ENCODE measurements at regions not wholly inside any gene's neighbourhood (a gene's known extent, or its start where the extent isn't known, plus 50 kb on each side); places are given as distances from the start of the nearest gene placed in this dataset.

DNA sequence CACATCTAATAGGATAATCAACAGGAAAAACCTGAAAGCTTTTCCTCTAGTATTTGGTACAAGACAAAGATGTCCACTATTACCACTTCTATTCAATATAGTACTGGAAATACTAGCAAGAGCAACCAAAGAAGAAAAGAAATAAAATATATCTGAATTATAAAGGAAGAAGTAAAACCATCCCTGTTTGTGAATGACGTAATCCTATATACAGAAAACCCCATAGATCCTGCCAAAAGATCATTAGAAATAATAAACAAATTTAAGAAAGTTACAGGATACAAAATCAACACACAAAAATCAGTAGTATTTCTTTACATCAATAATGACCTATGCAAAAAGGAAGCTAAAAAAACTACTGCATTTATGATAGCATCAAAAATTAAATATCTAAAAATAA is 1191.3 kb upstream of the C9orf72 start:
- no peak for ATAC-seq
- Mint-ChIP-seq H3K4me3 (no peak overlapping the region), H3K27me3 (no peaks in the 10 kb centered on the region), H3K27ac (no peak overlapping the region), H3K9me3 (peaks cover 0 to 5% of the 10 kb centered on the region in 2 donors), H3K4me1 (no peaks in the 10 kb centered on the region)
- DNase-seq, result no peak

DNA sequence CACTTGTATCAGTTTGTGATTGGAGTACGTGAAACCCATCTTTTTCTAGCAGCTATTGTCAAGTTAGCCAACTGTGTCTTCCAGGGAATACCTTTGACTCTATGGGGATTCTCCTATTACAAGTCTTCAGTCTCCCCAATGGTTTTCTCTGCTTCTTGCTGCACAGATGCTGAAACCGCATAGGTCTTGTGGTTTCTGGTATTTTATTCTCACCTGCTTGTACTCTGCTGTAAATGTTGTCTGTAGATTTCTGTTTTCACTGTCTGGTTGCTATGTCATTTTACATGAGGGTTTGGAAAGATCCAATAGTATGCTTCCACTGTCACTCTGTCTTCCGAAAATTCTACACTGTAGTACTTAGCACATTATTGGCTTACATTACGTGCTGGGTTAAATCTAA is 1196.9 kb upstream of the C9orf72 start:
- Mint-ChIP-seq H3K27me3 (no peaks in the 10 kb centered on the region), H3K4me3 (no peak overlapping the region), H3K27ac (no peak overlapping the region), H3K4me1 (no peaks in the 10 kb centered on the region), H3K9me3 (no peaks in the 10 kb centered on the region)
- DNase-seq (no peak), ATAC-seq (no peak)

DNA sequence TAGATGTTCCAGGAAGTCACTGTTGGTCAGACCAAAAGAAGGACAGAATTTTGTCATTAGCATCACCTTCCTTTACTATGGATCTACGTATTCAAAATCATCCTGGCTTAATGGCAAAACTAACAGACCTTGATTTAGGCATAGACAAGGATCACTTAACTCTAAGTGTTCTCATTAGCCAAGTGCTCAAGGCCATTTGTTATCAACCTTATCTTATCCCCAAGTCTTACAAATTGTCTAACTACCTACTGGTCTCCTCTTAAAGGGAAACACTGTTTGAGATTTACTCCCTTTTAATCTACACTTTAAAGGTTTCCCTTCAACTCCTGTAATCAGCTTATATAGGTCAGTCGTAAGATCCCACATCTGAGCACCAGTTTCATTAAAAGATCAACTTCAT is 1197.5 kb upstream of the C9orf72 start:
- no peak for DNase-seq
- no peak overlapping the region for H3K27ac Mint-ChIP-seq

DNA sequence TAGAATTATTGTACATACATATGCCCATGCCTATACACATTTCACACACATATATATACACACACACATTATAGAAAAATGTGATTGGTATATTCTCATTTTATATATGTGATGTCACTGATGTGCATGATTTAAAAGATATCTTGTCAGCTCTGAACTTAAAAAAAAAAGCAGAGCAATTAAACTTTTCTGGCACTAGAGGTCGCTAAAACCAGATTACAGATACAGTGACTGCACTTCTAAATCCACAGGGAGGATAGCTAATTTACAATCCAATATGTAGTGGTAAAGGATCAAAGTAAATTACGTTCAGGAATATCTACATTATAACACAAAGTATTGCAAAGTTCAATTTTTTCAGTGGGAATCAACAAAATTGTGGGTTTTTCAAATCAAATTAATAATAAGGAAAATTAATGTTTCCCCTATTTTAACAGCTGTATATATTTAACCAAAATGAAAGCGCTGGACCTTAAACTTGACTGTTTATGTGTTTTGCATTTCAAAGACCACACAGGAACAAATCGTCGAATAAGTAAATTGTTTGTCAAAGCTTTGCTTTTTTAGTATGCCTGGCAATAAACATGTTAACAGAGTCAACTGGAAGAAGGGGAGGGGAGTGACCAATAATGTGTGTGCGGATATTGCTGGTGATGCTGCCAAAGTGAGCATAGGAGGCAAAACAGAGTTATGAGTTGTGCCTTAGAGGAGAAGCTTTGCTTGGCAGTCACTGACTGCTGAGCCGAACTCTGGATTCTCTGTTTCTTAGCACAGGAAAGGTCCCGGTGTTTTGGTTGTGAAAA is 1201.4 kb upstream of the C9orf72 start:
- Mint-ChIP-seq H3K4me1 (no peaks in the 10 kb centered on the region), H3K4me3 (no peak overlapping the region), H3K27ac (no peak overlapping the region), H3K9me3 (no peaks in the 10 kb centered on the region), H3K27me3 (no peaks in the 10 kb centered on the region)
- ATAC-seq (no peak), DNase-seq (no peak)

More for the DNA sequence above, 1197.5 kb upstream of the C9orf72 start:
- Mint-ChIP-seq H3K4me3 (no peak overlapping the region), H3K27me3 (no peaks in the 10 kb centered on the region), H3K9me3 (no peaks in the 10 kb centered on the region), H3K4me1 (no peaks in the 10 kb centered on the region)
- no peak for ATAC-seq

DNA sequence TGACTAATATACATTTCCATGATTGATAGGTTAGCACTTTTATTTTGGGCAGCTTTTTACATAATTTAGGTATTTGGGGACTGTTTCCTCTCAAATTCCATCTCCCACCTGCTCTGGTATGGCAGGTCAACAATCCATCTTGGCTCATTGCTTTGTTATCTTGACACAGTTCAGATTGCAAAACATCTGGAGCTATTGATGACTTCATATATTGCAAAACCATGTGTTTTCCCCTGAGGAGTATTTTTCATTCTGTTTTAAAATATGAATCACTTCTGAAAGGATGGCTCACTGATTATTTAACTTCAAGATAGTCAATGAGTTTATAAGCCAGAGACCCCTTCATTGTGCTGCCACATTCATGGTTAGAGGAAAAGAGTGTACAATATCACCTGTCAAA is 1206.0 kb upstream of the C9orf72 start:
- DNase-seq (no peak), ATAC-seq (no peak)
- H3K9me3 Mint-ChIP-seq, result no peaks in the 10 kb centered on the region
- no peaks in the 10 kb centered on the region for H3K4me1 Mint-ChIP-seq
- H3K27ac Mint-ChIP-seq, result no peak overlapping the region
- no peak overlapping the region for H3K4me3 Mint-ChIP-seq
- no peaks in the 10 kb centered on the region for H3K27me3 Mint-ChIP-seq

DNA sequence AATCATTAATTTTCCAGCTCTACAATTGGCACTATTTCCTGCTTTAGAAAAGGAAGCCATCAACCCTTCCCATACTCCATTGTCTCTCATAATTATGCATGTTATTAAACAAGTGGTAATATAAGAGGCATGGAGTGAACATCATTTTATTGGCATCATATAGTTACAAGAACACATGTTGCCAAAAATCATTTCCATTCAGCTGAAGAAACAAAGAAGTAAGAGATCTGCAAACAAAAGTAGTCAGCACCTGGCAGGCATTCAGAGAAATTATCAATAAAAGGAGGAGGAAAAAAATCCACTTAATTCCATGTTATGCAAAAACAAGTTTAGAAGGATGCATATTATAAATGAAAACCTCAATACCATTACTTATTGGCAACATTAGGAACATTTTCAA is 1208.2 kb upstream of the C9orf72 start:
- H3K4me1 Mint-ChIP-seq, result no peaks in the 10 kb centered on the region
- no peak for ATAC-seq
- H3K27me3 Mint-ChIP-seq, result no peaks in the 10 kb centered on the region
- H3K9me3 Mint-ChIP-seq, result no peaks in the 10 kb centered on the region
- no peak overlapping the region for H3K4me3 Mint-ChIP-seq
- DNase-seq, result no peak
- H3K27ac Mint-ChIP-seq, result no peak overlapping the region

DNA sequence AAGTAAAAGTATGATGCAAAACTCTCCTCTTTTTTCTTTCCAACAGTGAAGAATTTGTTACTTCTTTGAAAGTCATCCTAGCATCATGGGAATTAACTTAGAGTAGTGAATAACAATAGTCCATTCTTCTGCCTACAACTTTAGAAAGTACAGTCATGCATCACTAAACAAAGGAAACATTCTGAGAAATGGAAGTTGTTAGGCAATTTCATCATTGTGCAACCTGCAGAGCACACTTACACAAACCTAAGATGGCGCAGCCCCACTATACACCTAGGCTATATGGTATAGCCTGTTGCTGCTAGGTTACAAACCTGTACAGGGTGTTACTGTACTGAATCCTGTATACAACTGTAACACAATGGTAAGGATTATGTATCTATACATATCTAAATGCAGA is 1209.3 kb upstream of the C9orf72 start:
- DNase-seq (no peak), ATAC-seq (no peak)
- no peaks in the 10 kb centered on the region for H3K9me3 Mint-ChIP-seq
- H3K27ac Mint-ChIP-seq, result no peak overlapping the region
- no peak overlapping the region for H3K4me3 Mint-ChIP-seq
- H3K4me1 Mint-ChIP-seq, result no peaks in the 10 kb centered on the region
- no peaks in the 10 kb centered on the region for H3K27me3 Mint-ChIP-seq

DNA sequence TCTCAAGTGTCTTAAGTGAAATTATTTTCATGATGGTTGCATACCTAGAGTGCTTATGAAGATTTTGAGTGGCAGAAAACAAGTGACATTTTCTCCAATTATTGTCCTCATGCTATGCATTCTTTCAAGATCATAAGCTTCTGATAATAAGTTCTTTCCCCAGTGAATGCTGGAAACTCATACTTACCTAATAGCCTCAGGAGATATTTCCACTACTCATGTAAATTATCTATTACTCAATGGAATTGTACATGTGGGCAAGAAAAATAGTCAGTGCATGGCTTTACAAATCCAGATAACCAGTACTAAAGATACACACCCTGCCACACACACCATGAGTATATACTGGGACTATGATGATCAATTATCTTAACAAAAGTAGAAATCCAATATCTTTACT is 1219.4 kb upstream of the C9orf72 start:
- no peaks in the 10 kb centered on the region for H3K4me1 Mint-ChIP-seq
- ATAC-seq, result no peak
- H3K9me3 Mint-ChIP-seq, result peaks cover 0 to 6% of the 10 kb centered on the region in 2 donors
- no peak overlapping the region for H3K27ac Mint-ChIP-seq
- no peak overlapping the region for H3K4me3 Mint-ChIP-seq
- DNase-seq, result no peak
- no peaks in the 10 kb centered on the region for H3K27me3 Mint-ChIP-seq

DNA sequence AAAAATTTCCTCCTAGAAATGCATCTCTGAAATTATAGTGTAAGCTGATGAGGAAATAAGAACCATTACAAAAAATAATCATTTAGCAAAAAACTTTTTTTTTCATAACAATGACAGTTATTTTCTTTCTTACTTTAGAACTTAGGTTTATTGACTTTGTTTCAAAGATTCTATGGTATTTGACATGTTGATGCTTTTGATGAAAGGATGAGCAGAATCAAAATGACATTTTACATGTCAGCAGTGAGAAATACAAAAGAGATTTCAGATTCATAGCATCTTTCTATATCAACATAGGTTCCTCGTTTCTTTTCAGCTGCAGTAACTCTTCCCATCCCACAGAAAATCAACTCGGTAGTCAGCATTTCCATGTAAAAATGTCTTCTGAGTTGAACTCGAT is 1226.6 kb upstream of the C9orf72 start:
- H3K27ac Mint-ChIP-seq, result no peak overlapping the region
- DNase-seq (no peak), ATAC-seq (no peak)
- H3K4me3 Mint-ChIP-seq, result no peak overlapping the region
- H3K9me3 Mint-ChIP-seq, result no peaks in the 10 kb centered on the region
- H3K4me1 Mint-ChIP-seq, result no peaks in the 10 kb centered on the region
- no peaks in the 10 kb centered on the region for H3K27me3 Mint-ChIP-seq

DNA sequence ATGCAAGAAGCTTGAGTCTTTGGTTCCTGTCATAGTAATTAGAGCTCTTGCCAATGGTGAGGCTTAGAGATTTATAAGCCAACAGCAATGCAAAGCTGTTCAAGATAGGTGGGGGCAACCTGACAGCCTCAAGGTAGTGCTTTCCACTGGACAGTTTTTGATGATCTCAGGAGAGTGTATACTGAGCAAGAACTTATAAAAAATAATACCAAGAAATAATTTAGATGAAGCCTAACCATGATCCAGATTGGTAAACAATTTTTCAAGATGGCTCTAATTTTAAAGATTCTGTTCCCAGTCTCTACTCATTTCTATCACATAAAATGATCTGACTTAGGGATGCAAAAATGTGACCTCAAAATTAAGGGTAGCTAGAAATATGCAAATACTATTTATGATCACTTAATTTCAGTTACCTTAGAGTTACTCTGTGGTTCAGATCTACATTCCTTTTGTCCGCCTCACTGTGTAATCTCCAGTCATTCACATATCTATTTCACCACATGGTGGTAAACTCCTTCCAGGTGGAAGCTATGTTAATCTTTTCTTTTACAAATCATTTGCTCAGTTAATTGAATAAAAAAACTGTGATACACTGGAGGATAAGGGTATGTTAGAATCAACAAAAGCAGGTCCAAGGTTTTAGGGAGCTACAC is 1228.0 kb upstream of the C9orf72 start:
- ATAC-seq, result no peak
- Mint-ChIP-seq H3K27me3 (no peaks in the 10 kb centered on the region), H3K4me1 (no peaks in the 10 kb centered on the region), H3K27ac (no peak overlapping the region), H3K9me3 (no peaks in the 10 kb centered on the region), H3K4me3 (no peak overlapping the region)
- no peak for DNase-seq

DNA sequence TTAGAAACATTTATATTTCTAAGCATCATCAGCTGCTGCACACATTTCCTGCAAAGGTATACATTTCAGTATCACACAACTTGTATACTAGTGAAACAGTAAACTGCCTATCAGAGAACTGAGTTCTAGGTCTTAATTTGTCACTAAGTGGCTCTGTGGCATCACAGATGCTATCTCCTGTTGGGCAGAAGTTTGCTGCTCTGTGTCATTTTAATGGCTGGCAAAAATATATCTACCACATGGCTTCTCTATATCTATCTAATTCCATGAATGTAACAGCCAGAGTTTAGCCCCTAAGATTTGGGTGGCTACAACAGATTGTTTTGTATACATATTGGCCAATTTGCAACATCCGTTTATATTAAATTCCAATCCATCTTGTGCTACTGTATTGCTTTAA is 1231.9 kb upstream of the C9orf72 start:
- ATAC-seq (no peak), DNase-seq (no peak)
- Mint-ChIP-seq H3K4me3 (no peak overlapping the region), H3K27ac (no peak overlapping the region), H3K9me3 (no peaks in the 10 kb centered on the region), H3K27me3 (no peaks in the 10 kb centered on the region), H3K4me1 (no peaks in the 10 kb centered on the region)

DNA sequence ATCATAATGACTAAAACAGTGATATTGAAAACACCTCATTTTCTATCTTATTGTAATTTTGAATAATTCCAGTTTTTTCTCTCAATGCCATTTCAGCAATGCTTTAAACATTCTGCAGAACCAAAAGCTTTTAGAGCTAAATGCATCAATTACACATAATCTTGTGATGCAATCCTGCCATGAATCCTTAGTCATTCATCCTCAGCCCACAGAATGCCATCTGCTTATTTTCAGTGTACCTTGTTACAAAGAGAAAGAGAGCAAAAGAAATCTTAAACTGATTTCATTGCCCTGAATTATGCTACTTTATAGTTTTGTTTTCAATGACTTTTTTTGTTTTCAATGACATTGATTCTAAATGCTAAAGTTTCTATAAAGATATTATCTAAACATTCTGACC is 1234.8 kb upstream of the C9orf72 start:
- ATAC-seq (no peak), DNase-seq (no peak)
- H3K27ac Mint-ChIP-seq, result no peak overlapping the region

DNA sequence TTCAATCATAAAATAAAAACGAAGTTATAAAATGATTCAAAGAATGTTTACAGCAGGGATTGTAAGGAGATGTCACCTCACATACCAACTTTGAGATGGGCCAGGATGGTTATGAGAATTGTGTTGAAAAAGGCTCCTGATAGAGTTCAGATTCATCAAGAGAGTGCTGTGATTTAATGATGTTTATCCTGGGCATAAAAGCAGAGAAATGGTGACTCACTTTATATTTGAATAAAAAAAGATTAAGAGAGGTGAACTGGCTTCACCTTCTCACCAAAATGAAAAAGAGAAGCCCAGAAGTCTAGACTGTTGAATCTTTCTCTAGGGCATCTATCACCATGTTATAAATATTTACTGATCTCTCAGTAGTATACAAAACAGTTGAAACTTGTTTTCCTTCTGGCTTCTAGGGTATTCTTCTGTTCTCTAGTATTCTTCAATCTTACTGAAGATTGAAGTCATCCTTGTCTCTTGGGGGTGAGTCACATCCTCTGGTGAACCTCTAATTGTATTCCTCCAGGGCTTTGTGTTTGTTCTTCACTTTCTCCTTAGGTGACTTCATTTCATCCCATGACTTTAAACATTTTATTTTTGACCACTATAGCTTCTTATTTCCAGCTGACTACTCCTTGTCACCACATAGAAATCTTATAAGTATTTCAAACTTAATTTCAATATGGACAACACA is 1237.3 kb upstream of the C9orf72 start:
- no peak overlapping the region for H3K27ac Mint-ChIP-seq
- H3K9me3 Mint-ChIP-seq, result peaks cover 0 to 5% of the 10 kb centered on the region in 2 donors
- no peaks in the 10 kb centered on the region for H3K4me1 Mint-ChIP-seq
- no peaks in the 10 kb centered on the region for H3K27me3 Mint-ChIP-seq
- H3K4me3 Mint-ChIP-seq, result no peak overlapping the region
- ATAC-seq (no peak), DNase-seq (no peak)

More for the DNA sequence above, 1234.8 kb upstream of the C9orf72 start:
- Mint-ChIP-seq H3K27me3 (no peaks in the 10 kb centered on the region), H3K4me3 (no peak overlapping the region), H3K4me1 (no peaks in the 10 kb centered on the region), H3K9me3 (peaks cover 0 to 5% of the 10 kb centered on the region in 2 donors)

DNA sequence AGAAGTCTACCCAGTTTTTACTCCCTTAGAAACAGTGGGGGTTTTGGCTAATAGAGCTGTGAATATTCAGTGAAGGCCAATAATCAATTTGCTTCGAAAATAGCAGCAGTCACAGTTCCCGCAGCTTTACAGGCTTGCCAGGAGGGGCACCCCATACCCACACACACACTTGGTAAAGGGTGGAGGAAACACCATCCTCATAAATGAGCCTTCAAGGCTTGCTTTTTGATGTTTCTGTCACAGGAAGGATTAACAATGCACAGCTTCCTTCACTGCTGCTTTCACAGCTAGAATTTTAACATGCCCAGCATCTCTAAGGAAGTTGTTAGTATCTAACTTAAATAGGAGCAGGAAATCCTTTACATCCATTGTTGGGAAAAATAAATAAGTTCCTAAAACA is 1247.5 kb upstream of the C9orf72 start:
- ATAC-seq (no peak), DNase-seq (no peak)
- peaks cover 0 to 4% of the 10 kb centered on the region in 2 donors for H3K9me3 Mint-ChIP-seq
- H3K4me3 Mint-ChIP-seq, result no peak overlapping the region
- no peaks in the 10 kb centered on the region for H3K27me3 Mint-ChIP-seq
- H3K4me1 Mint-ChIP-seq, result no peaks in the 10 kb centered on the region
- H3K27ac Mint-ChIP-seq, result no peak overlapping the region

DNA sequence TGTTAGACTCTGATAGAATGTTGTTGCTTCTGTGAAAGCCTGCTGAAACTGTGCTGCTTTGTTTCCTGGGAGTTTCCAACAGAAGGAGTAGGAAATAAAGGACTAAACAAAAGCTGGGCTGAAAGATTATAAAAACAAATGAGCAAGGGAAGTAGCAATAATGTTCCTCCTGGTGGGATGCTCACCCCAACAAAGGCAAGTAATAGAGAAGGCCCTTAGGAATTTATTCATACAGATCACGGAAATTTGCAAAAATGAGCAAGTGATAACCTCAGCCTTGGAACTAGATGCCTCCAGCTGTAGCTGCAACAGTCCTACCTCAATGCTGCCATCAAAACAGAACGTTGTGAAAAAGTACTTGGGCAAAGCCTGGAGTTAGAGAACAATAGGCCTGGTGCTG is 1248.0 kb upstream of the C9orf72 start:
- H3K4me3 Mint-ChIP-seq, result no peak overlapping the region
- H3K4me1 Mint-ChIP-seq, result no peaks in the 10 kb centered on the region
- no peak overlapping the region for H3K27ac Mint-ChIP-seq
- no peaks in the 10 kb centered on the region for H3K27me3 Mint-ChIP-seq
- ATAC-seq, result no peak
- no peak for DNase-seq
- H3K9me3 Mint-ChIP-seq, result peaks cover 0 to 4% of the 10 kb centered on the region in 2 donors

DNA sequence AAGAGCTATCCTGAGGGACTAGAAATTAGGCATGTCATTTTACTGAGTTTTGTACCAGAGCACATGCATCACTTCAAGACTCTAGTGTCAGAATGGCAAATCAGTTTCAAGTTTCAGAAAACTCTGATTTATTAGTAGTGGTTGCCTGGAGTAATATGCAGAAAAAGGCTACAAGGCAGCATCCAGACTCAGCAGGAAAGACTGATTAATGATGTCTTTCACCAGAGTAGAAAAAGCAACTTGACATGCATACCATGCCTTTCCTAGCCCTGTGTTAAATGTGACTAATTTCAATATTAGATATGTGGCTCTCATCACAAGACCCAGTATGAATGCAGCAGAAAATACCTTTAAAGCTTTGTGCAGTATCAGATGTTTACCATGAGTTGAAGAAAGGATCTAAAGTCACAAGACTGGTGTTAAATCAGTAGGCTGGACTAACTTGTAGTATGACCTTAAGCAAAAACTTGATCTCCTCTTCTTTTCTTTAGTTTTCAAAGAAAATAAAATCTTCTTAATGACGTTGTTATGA is 1251.2 kb upstream of the C9orf72 start:
- DNase-seq (no peak), ATAC-seq (no peak)
- Mint-ChIP-seq H3K27ac (no peak overlapping the region), H3K9me3 (peaks cover 0 to 4% of the 10 kb centered on the region in 2 donors), H3K4me1 (no peaks in the 10 kb centered on the region), H3K4me3 (no peak overlapping the region), H3K27me3 (no peaks in the 10 kb centered on the region)

Measured in stimulated activated naive CD8-positive, alpha-beta T cell treated with anti-CD3 and anti-CD28 coated beads, Interleukin-15, amount 100 ng/mL, for 72 hours (primary cell).